ENCODE measurements at regions not wholly inside any gene's neighbourhood (a gene's known extent, or its start where the extent isn't known, plus 50 kb on each side); places are given as distances from the start of the nearest gene placed in this dataset.
A peak's percentile ranks its signal among the peaks of the same experiment; 100 is the strongest.

- CTCF ChIA-PET = no interaction called here
Observed at GRCh38 chr9:90996154-90997065, 194.8 kb downstream of the SYK start.

GRCh38 chr9:90998573-90998972 lies 197.0 kb downstream of the SYK start:
- POLR2A ChIA-PET = no interaction called here
- CTCF ChIA-PET = no interaction called here
- no peak for ATAC-seq

More at GRCh38 chr9:90996154-90997065, 194.8 kb downstream of the SYK start:
- peaks cover 7% of the 10 kb centered on the region for H3K4me1 Mint-ChIP-seq (ENCODE audit: low read depth)
- POLR2A ChIA-PET = no interaction called here
- H3K27ac Mint-ChIP-seq = no peak overlapping the region
- no peak overlapping the region for H3K4me3 Mint-ChIP-seq
- TF ChIP-seq CTCF (IDR thresholded peaks at IDR 0.05) = no peak
- intact Hi-C loops (cut with micrococcal nuclease) = no loop called here
- no peaks in the 10 kb centered on the region for H3K36me3 Mint-ChIP-seq (ENCODE audit: low read depth)
- no peak for ATAC-seq
- DNase-seq = no peak
- H3K27me3 Mint-ChIP-seq = peaks cover 5% of the 10 kb centered on the region
- no peaks in the 10 kb centered on the region for H3K9me3 Mint-ChIP-seq

GRCh38 chr9:90999425-91000397 lies 198.1 kb downstream of the SYK start:
- no peak for TF ChIP-seq CTCF (IDR thresholded peaks at IDR 0.05)
- H3K27ac Mint-ChIP-seq = no peak overlapping the region
- CTCF ChIA-PET = interaction anchor here (1.6 kb wide), 1 partner anchor 15 kb away, joined by 4 read pairs; no protein-coding TSS in a partner anchor
- DNase-seq (no peak), ATAC-seq (no peak)
- peaks cover 8% of the 10 kb centered on the region for H3K4me1 Mint-ChIP-seq (ENCODE audit: low read depth)
- POLR2A ChIA-PET = interaction anchor here (0.6 kb wide), 1 partner anchor 854 kb away, joined by 3 read pairs; no protein-coding TSS in a partner anchor
- H3K9me3 Mint-ChIP-seq = no peaks in the 10 kb centered on the region
- no peaks in the 10 kb centered on the region for H3K36me3 Mint-ChIP-seq (ENCODE audit: low read depth)
- intact Hi-C loops (cut with micrococcal nuclease) = no loop called here
- H3K4me3 Mint-ChIP-seq = no peak overlapping the region
- H3K27me3 Mint-ChIP-seq = no peaks in the 10 kb centered on the region

More at GRCh38 chr9:90998573-90998972, 197.0 kb downstream of the SYK start:
- Mint-ChIP-seq H3K9me3 (no peaks in the 10 kb centered on the region), H3K27me3 (peaks cover 5% of the 10 kb centered on the region), H3K27ac (no peak overlapping the region), H3K36me3 (ENCODE audit: low read depth) (no peaks in the 10 kb centered on the region), H3K4me1 (ENCODE audit: low read depth) (peaks cover 8% of the 10 kb centered on the region), H3K4me3 (no peak overlapping the region)
- intact Hi-C loops (cut with micrococcal nuclease) = no loop called here
- DNase-seq = no peak
- no peak for TF ChIP-seq CTCF (IDR thresholded peaks at IDR 0.05)

GRCh38 chr9:91001146-91001611 lies 199.6 kb downstream of the SYK start:
- ATAC-seq = peak; percentile 60
- CTCF ChIA-PET = interaction anchor here (1.6 kb wide), 1 partner anchor 16 kb away, joined by 4 read pairs; no protein-coding TSS in a partner anchor
- Mint-ChIP-seq H3K4me3 (no peak overlapping the region), H3K27ac (no peak overlapping the region), H3K27me3 (no peaks in the 10 kb centered on the region), H3K9me3 (no peaks in the 10 kb centered on the region), H3K4me1 (ENCODE audit: low read depth) (peaks cover 8% of the 10 kb centered on the region), H3K36me3 (ENCODE audit: low read depth) (no peaks in the 10 kb centered on the region)
- no peak for DNase-seq
- TF ChIP-seq CTCF (IDR thresholded peaks at IDR 0.05) = no peak
- POLR2A ChIA-PET = interaction anchor here (0.6 kb wide), 1 partner anchor 555 kb away, joined by 3 read pairs; no protein-coding TSS in a partner anchor
- intact Hi-C loops (cut with micrococcal nuclease) = no loop called here

All from activated CD8-positive, alpha-beta T cell treated with anti-CD3 and anti-CD28 coated beads for 36 hours (primary cell).